NCI-H460 (cell line): ENCODE measurements at regions not wholly inside any gene's neighbourhood (a gene's known extent, or its start where the extent isn't known, plus 50 kb on each side); places are given as distances from the start of the nearest gene placed in this dataset.

Experiments used
- DNase-seq: peaks from one replicate; pipeline ENCODE4 v3.0.0-alpha.2; 2016; ENCODE audit warnings: low read depth; ENCODE audit errors: extremely low read depth

GRCh38 chr6:84467296-84467695 lies 239.9 kb upstream of the CEP162 start:
- DNase-seq: no peak

- DNase-seq: no peak
Observed at GRCh38 chr6:84466511-84466910, 239.1 kb upstream of the CEP162 start.

- no peak for DNase-seq
Observed at GRCh38 chr6:84464471-84464870, 237.0 kb upstream of the CEP162 start.

GRCh38 chr6:84462698-84463097 lies 235.3 kb upstream of the CEP162 start:
- DNase-seq: no peak

GRCh38 chr6:84461461-84461860 lies 234.0 kb upstream of the CEP162 start:
- DNase-seq: no peak

- no peak for DNase-seq
Observed at GRCh38 chr6:84460491-84460890, 233.0 kb upstream of the CEP162 start.

- DNase-seq: no peak
Observed at GRCh38 chr6:84459401-84459800, 232.0 kb upstream of the CEP162 start.

GRCh38 chr6:84458271-84458670 lies 230.8 kb upstream of the CEP162 start:
- DNase-seq: no peak

- no peak for DNase-seq
Observed at GRCh38 chr6:84457276-84457675, 229.8 kb upstream of the CEP162 start.

- no peak for DNase-seq
Observed at GRCh38 chr6:84456803-84457202, 229.4 kb upstream of the CEP162 start.

GRCh38 chr6:84455511-84456029 lies 228.1 kb upstream of the CEP162 start:
- no peak for DNase-seq

- no peak for DNase-seq
Observed at GRCh38 chr6:84453499-84453898, 226.1 kb upstream of the CEP162 start.

GRCh38 chr6:84450018-84450417 lies 222.6 kb upstream of the CEP162 start:
- DNase-seq: no peak

GRCh38 chr6:84449220-84449619 lies 221.8 kb upstream of the CEP162 start:
- DNase-seq: no peak

GRCh38 chr6:84448331-84448730 lies 220.9 kb upstream of the CEP162 start:
- no peak for DNase-seq

GRCh38 chr6:84447651-84448050 lies 220.2 kb upstream of the CEP162 start:
- DNase-seq: no peak

- no peak for DNase-seq
Observed at GRCh38 chr6:84445068-84445467, 217.6 kb upstream of the CEP162 start.

- DNase-seq: no peak
Observed at GRCh38 chr6:84442208-84442607, 214.8 kb upstream of the CEP162 start.

GRCh38 chr6:84441456-84441855 lies 214.0 kb upstream of the CEP162 start:
- no peak for DNase-seq

- no peak for DNase-seq
Observed at GRCh38 chr6:84434550-84434949, 207.1 kb upstream of the CEP162 start.

- no peak for DNase-seq
Observed at GRCh38 chr6:84432619-84433018, 205.2 kb upstream of the CEP162 start.

GRCh38 chr6:84428300-84428907 lies 201.0 kb upstream of the CEP162 start:
- DNase-seq: peak; percentile 38
